ENCODE measurements at regions not wholly inside any gene's neighbourhood (a gene's known extent, or its start where the extent isn't known, plus 50 kb on each side); places are given as distances from the start of the nearest gene placed in this dataset.

GRCh38 chr2:146678516-146678915 lies 1166.3 kb upstream of the ACVR2A start:
- Mint-ChIP-seq H3K9me3 (ENCODE audit: low read depth) (peaks cover 2% of the 10 kb centered on the region), H3K4me3 (ENCODE audit: unreplicated experiment) (no peak overlapping the region), H3K27ac (ENCODE audit: unreplicated experiment) (no peak overlapping the region), H3K27me3 (ENCODE audit: low read depth) (no peaks in the 10 kb centered on the region), H3K4me1 (ENCODE audit: low read depth) (peaks cover 18% of the 10 kb centered on the region), H3K36me3 (ENCODE audit: low read depth) (no peaks in the 10 kb centered on the region)
- no peak for TF ChIP-seq CTCF (IDR thresholded peaks at IDR 0.05)
- no peak for DNase-seq (ENCODE audit: low spot score)

GRCh38 chr2:146677280-146677679 lies 1167.5 kb upstream of the ACVR2A start:
- Mint-ChIP-seq H3K9me3 (ENCODE audit: low read depth) (no peaks in the 10 kb centered on the region), H3K27ac (ENCODE audit: unreplicated experiment) (no peak overlapping the region), H3K27me3 (ENCODE audit: low read depth) (no peaks in the 10 kb centered on the region), H3K36me3 (ENCODE audit: low read depth) (no peaks in the 10 kb centered on the region), H3K4me1 (ENCODE audit: low read depth) (peaks cover 20% of the 10 kb centered on the region), H3K4me3 (ENCODE audit: unreplicated experiment) (no peak overlapping the region)
- DNase-seq (ENCODE audit: low spot score): no peak
- peak; percentile 23 for TF ChIP-seq CTCF (IDR thresholded peaks at IDR 0.05)

- H3K4me3 Mint-ChIP-seq (ENCODE audit: unreplicated experiment): no peak overlapping the region
- no peaks in the 10 kb centered on the region for H3K36me3 Mint-ChIP-seq (ENCODE audit: low read depth)
- no peaks in the 10 kb centered on the region for H3K9me3 Mint-ChIP-seq (ENCODE audit: low read depth)
- peaks cover 14% of the 10 kb centered on the region for H3K4me1 Mint-ChIP-seq (ENCODE audit: low read depth)
- TF ChIP-seq CTCF (IDR thresholded peaks at IDR 0.05): no peak
- H3K27ac Mint-ChIP-seq (ENCODE audit: unreplicated experiment): no peak overlapping the region
- no peak for DNase-seq (ENCODE audit: low spot score)
- no peaks in the 10 kb centered on the region for H3K27me3 Mint-ChIP-seq (ENCODE audit: low read depth)
Measured at GRCh38 chr2:146669735-146670134, 1175.1 kb upstream of the ACVR2A start.

- H3K27me3 Mint-ChIP-seq (ENCODE audit: low read depth): no peaks in the 10 kb centered on the region
- no peaks in the 10 kb centered on the region for H3K36me3 Mint-ChIP-seq (ENCODE audit: low read depth)
- no peak for TF ChIP-seq CTCF (IDR thresholded peaks at IDR 0.05)
- DNase-seq (ENCODE audit: low spot score): no peak
- no peak overlapping the region for H3K4me3 Mint-ChIP-seq (ENCODE audit: unreplicated experiment)
- no peaks in the 10 kb centered on the region for H3K4me1 Mint-ChIP-seq (ENCODE audit: low read depth)
- no peaks in the 10 kb centered on the region for H3K9me3 Mint-ChIP-seq (ENCODE audit: low read depth)
- no peak overlapping the region for H3K27ac Mint-ChIP-seq (ENCODE audit: unreplicated experiment)
Measured at GRCh38 chr2:146666340-146666739, 1178.5 kb upstream of the ACVR2A start.

GRCh38 chr2:146665800-146666199 lies 1179.0 kb upstream of the ACVR2A start:
- no peaks in the 10 kb centered on the region for H3K27me3 Mint-ChIP-seq (ENCODE audit: low read depth)
- H3K27ac Mint-ChIP-seq (ENCODE audit: unreplicated experiment): no peak overlapping the region
- no peaks in the 10 kb centered on the region for H3K4me1 Mint-ChIP-seq (ENCODE audit: low read depth)
- DNase-seq (ENCODE audit: low spot score): no peak
- H3K4me3 Mint-ChIP-seq (ENCODE audit: unreplicated experiment): no peak overlapping the region
- H3K9me3 Mint-ChIP-seq (ENCODE audit: low read depth): no peaks in the 10 kb centered on the region
- H3K36me3 Mint-ChIP-seq (ENCODE audit: low read depth): no peaks in the 10 kb centered on the region
- TF ChIP-seq CTCF (IDR thresholded peaks at IDR 0.05): no peak
